HEK293 (cell line): ENCODE measurements at regions not wholly inside any gene's neighbourhood (a gene's known extent, or its start where the extent isn't known, plus 50 kb on each side); places are given as distances from the start of the nearest gene placed in this dataset.
A peak's percentile ranks its signal among the peaks of the same experiment; 100 is the strongest.

Experiments used
- HIC1 ChIP-seq: fragments of 450-650 bp; formaldehyde crosslinking; IDR thresholded peaks from 2 replicates; pipeline ENCODE4 v1.5.1; 2016; ENCODE audit warnings: missing biosample characterization, missing genetic modification characterization
- KLF16 ChIP-seq: fragments of 450-650 bp; formaldehyde crosslinking; IDR thresholded peaks from 2 replicates; pipeline ENCODE4 v1.5.1; 2017; ENCODE audit warnings: missing biosample characterization, missing genetic modification characterization
- MYNN ChIP-seq: fragments of 450-650 bp; formaldehyde crosslinking; IDR thresholded peaks from 2 replicates; pipeline ENCODE4 v1.5.1; 2016; ENCODE audit warnings: missing biosample characterization, missing genetic modification characterization, borderline replicate concordance
- OVOL3 ChIP-seq: fragments of 450-650 bp; formaldehyde crosslinking; IDR thresholded peaks from 2 replicates; pipeline ENCODE4 v1.5.1; 2016; ENCODE audit warnings: missing biosample characterization, missing genetic modification characterization
- SP2 ChIP-seq: fragments of 450-650 bp; formaldehyde crosslinking; IDR thresholded peaks from 2 replicates; pipeline ENCODE4 v1.5.1; 2016; ENCODE audit warnings: missing biosample characterization, missing genetic modification characterization
- SP7 ChIP-seq: fragments of 450-650 bp; formaldehyde crosslinking; IDR thresholded peaks from 2 replicates; pipeline ENCODE4 v1.5.1; 2016; ENCODE audit warnings: missing biosample characterization, missing genetic modification characterization
- TRIM28 ChIP-seq: IDR thresholded peaks from 2 replicates; pipeline ENCODE4 v1.6.1; 2011; ENCODE audit warnings: low read length, control low read depth, borderline replicate concordance
- ZBTB10 ChIP-seq: fragments of 450-650 bp; formaldehyde crosslinking; IDR thresholded peaks from 2 replicates; pipeline ENCODE4 v1.5.1; 2016; ENCODE audit warnings: missing biosample characterization, missing genetic modification characterization
- ZEB2 ChIP-seq: fragments of 450-650 bp; formaldehyde crosslinking; IDR thresholded peaks from 2 replicates; pipeline ENCODE4 v1.5.1; 2016; ENCODE audit warnings: missing biosample characterization, missing genetic modification characterization
- ZFP69B ChIP-seq: fragments of 450-650 bp; formaldehyde crosslinking; IDR thresholded peaks from 2 replicates; pipeline ENCODE4 v1.5.1; 2016; ENCODE audit warnings: missing biosample characterization, missing genetic modification characterization
- ZNF138 ChIP-seq: fragments of 450-650 bp; formaldehyde crosslinking; IDR thresholded peaks from 2 replicates; pipeline ENCODE4 v1.5.1; 2016; ENCODE audit warnings: missing biosample characterization, missing genetic modification characterization, borderline replicate concordance
- ZNF202 ChIP-seq: fragments of 450-650 bp; formaldehyde crosslinking; IDR thresholded peaks from 2 replicates; pipeline ENCODE4 v1.5.1; 2016; ENCODE audit warnings: missing biosample characterization, missing genetic modification characterization, borderline replicate concordance
- ZNF211 ChIP-seq: fragments of 450-650 bp; formaldehyde crosslinking; IDR thresholded peaks from 2 replicates; pipeline ENCODE4 v1.5.1; 2016; ENCODE audit warnings: low read depth, missing biosample characterization, missing genetic modification characterization
- ZNF311 ChIP-seq: fragments of 450-650 bp; formaldehyde crosslinking; IDR thresholded peaks from 2 replicates; pipeline ENCODE4 v1.5.1; 2017; ENCODE audit warnings: missing biosample characterization, missing genetic modification characterization, borderline replicate concordance
- ZNF354C ChIP-seq: fragments of 450-650 bp; formaldehyde crosslinking; IDR thresholded peaks from 2 replicates; pipeline ENCODE4 v1.5.1; 2016; ENCODE audit warnings: missing biosample characterization, missing genetic modification characterization, low read depth, borderline replicate concordance
- ZNF473 ChIP-seq: fragments of 450-650 bp; formaldehyde crosslinking; IDR thresholded peaks from 2 replicates; pipeline ENCODE4 v1.5.1; 2017; ENCODE audit warnings: missing biosample characterization, missing genetic modification characterization
- ZNF513 ChIP-seq: fragments of 450-650 bp; IDR thresholded peaks from 2 replicates; pipeline ENCODE4 v1.5.1; 2018; ENCODE audit warnings: missing biosample characterization, missing genetic modification characterization
- ZNF561 ChIP-seq: fragments of 450-650 bp; IDR thresholded peaks from 2 replicates; pipeline ENCODE4 v1.5.1; 2018; ENCODE audit warnings: missing biosample characterization, missing genetic modification characterization, borderline replicate concordance
- ZNF596 ChIP-seq: fragments of 450-650 bp; IDR thresholded peaks from 2 replicates; pipeline ENCODE4 v1.5.0; 2018; ENCODE audit warnings: missing biosample characterization, mild to moderate bottlenecking, missing genetic modification characterization, moderate library complexity
- ZNF658 ChIP-seq: fragments of 450-650 bp; formaldehyde crosslinking; IDR thresholded peaks from 2 replicates; pipeline ENCODE4; 2016; ENCODE audit warnings: missing biosample characterization, missing genetic modification characterization
- ZNF692 ChIP-seq: fragments of 450-650 bp; formaldehyde crosslinking; IDR thresholded peaks from 2 replicates; pipeline ENCODE4 v1.5.1; 2016; ENCODE audit warnings: missing biosample characterization, missing genetic modification characterization
- ZNF747 ChIP-seq: fragments of 450-650 bp; formaldehyde crosslinking; IDR thresholded peaks from 2 replicates; pipeline ENCODE4 v1.5.1; 2016; ENCODE audit warnings: missing biosample characterization, missing genetic modification characterization
- ZNF76 ChIP-seq: fragments of 450-650 bp; formaldehyde crosslinking; IDR thresholded peaks from 2 replicates; pipeline ENCODE4; 2016; ENCODE audit warnings: low read depth, missing biosample characterization, missing genetic modification characterization, borderline replicate concordance
- ZSCAN30 ChIP-seq: fragments of 450-650 bp; IDR thresholded peaks from 2 replicates; pipeline ENCODE4 v1.5.1; 2018; ENCODE audit warnings: missing biosample characterization, mild to moderate bottlenecking, missing genetic modification characterization, moderate library complexity
- TF ChIP-seq, protein P1 (sequence below): sonication (generic); formaldehyde crosslinking; IDR thresholded peaks from 2 replicates; pipeline ENCODE4 v1.8.1; 2022; ENCODE audit warnings: mild to moderate bottlenecking, moderate library complexity, missing genetic modification reagents
- TF ChIP-seq, protein P2 (sequence below): fragments of 450-650 bp; formaldehyde crosslinking; IDR thresholded peaks from 2 replicates; pipeline ENCODE4 v1.5.1; 2016; ENCODE audit warnings: missing biosample characterization, missing genetic modification characterization
- TF ChIP-seq, protein P3 (sequence below): fragments of 450-650 bp; formaldehyde crosslinking; IDR thresholded peaks from 2 replicates; pipeline ENCODE4 v1.5.1; 2017; ENCODE audit warnings: missing biosample characterization, missing genetic modification characterization

- TF ChIP-seq ZNF513 (tag by site-specific recombination): peak; percentile 58
- no peak for TF ChIP-seq ZNF211
- no peak for TF ChIP-seq ZNF138 (tag by site-specific recombination)
- TF ChIP-seq ZBTB10 (tag by site-specific recombination): no peak
- no peak for TF ChIP-seq ZNF747 (tag by site-specific recombination)
- TF ChIP-seq KLF16 (tag by site-specific recombination): 0 out of 2 replicates have a peak, but pooled peaks have one; percentile 20
- 0 out of 2 replicates have a peak, but pooled peaks have one; percentile 20 for TF ChIP-seq ZSCAN30 (tag by site-specific recombination)
- TF ChIP-seq ZNF311 (tag by site-specific recombination): no peak
- TF ChIP-seq ZNF354C (tag by site-specific recombination): no peak
- TF ChIP-seq, protein P1, sequence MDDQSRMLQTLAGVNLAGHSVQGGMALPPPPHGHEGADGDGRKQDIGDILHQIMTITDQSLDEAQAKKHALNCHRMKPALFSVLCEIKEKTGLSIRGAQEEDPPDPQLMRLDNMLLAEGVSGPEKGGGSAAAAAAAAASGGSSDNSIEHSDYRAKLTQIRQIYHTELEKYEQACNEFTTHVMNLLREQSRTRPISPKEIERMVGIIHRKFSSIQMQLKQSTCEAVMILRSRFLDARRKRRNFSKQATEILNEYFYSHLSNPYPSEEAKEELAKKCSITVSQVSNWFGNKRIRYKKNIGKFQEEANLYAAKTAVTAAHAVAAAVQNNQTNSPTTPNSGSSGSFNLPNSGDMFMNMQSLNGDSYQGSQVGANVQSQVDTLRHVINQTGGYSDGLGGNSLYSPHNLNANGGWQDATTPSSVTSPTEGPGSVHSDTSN (CRISPR knock-in tag): no peak
- no peak for TF ChIP-seq ZNF76 (tag by site-specific recombination)
- no peak for TF ChIP-seq OVOL3 (tag by site-specific recombination)
- TF ChIP-seq ZEB2 (tag by site-specific recombination): peak; percentile 69
- TF ChIP-seq ZNF561: peak; percentile 75; the same call in 1 of the 2 replicates
- peak; percentile 55; the same call in 1 of the 2 replicates for TF ChIP-seq ZNF692
- TF ChIP-seq ZNF596 (tag by site-specific recombination): no peak
- no peak; the same call in none of the 2 replicates for TF ChIP-seq ZFP69B
- no peak for TF ChIP-seq ZNF658 (tag by site-specific recombination)
- TF ChIP-seq TRIM28: peak; percentile 40; the same call in 1 of the 2 replicates
- no peak for TF ChIP-seq ZNF473 (tag by site-specific recombination)
- TF ChIP-seq SP2 (tag by site-specific recombination): no peak
- peak; percentile 97 for TF ChIP-seq SP7 (tag by site-specific recombination)
- TF ChIP-seq HIC1 (tag by site-specific recombination): no peak
- no peak for TF ChIP-seq ZNF202 (tag by site-specific recombination)
- TF ChIP-seq, protein P2, sequence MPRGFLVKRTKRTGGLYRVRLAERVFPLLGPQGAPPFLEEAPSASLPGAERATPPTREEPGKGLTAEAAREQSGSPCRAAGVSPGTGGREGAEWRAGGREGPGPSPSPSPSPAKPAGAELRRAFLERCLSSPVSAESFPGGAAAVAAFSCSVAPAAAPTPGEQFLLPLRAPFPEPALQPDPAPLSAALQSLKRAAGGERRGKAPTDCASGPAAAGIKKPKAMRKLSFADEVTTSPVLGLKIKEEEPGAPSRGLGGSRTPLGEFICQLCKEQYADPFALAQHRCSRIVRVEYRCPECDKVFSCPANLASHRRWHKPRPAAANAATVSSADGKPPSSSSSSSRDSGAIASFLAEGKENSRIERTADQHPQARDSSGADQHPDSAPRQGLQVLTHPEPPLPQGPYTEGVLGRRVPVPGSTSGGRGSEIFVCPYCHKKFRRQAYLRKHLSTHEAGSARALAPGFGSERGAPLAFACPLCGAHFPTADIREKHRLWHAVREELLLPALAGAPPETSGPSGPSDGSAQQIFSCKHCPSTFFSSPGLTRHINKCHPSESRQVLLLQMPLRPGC (tag by site-specific recombination): peak; percentile 67; the same call in 1 of the 2 replicates
- TF ChIP-seq, protein P3, sequence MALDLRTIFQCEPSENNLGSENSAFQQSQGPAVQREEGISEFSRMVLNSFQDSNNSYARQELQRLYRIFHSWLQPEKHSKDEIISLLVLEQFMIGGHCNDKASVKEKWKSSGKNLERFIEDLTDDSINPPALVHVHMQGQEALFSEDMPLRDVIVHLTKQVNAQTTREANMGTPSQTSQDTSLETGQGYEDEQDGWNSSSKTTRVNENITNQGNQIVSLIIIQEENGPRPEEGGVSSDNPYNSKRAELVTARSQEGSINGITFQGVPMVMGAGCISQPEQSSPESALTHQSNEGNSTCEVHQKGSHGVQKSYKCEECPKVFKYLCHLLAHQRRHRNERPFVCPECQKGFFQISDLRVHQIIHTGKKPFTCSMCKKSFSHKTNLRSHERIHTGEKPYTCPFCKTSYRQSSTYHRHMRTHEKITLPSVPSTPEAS (tag by site-specific recombination): no peak
- TF ChIP-seq MYNN: no peak
Observed at GRCh38 chr1:101291562-101292380, 55.0 kb downstream of the S1PR1 start (continued).
